ENCODE measurements at regions not wholly inside any gene's neighbourhood (a gene's known extent, or its start where the extent isn't known, plus 50 kb on each side); places are given as distances from the start of the nearest gene placed in this dataset.
"Not testable (repeated sequence)": the region's sequence is repeated elsewhere in the genome, so short reads cannot be mapped to it uniquely, and the experiment has no call there.

GRCh38 chr22:22960307-22960706 is 72.7 kb downstream of the IGLL5 start:
- WGBS (ENCODE audit: insufficient coverage), result 68% methylated on average over 1 of the region's 1 CpG
- peaks cover 6% of the 10 kb centered on the region for H3K27me3 ChIP-seq (ENCODE audit: control insufficient read depth, insufficient read depth, low read length)
- H3K27me3 Mint-ChIP-seq (ENCODE audit: low read depth in 2 of 2), result peaks cover 16 to 46% of the 10 kb centered on the region in 2 donors
- peaks cover 11% of the 10 kb centered on the region for H3K36me3 Mint-ChIP-seq
- no peaks in the 10 kb centered on the region for H3K36me3 ChIP-seq (ENCODE audit: control insufficient read depth, insufficient read depth, low read length)
- ATAC-seq, result no peak
- H3K4me1 Mint-ChIP-seq, result peaks cover 5% of the 10 kb centered on the region in 2 donors
- no peak overlapping the region for H3K27ac ChIP-seq (ENCODE audit: low read length)
- no peak for DNase-seq
- no peaks in the 10 kb centered on the region for H3K4me1 ChIP-seq (ENCODE audit: control insufficient read depth, insufficient read depth, low read length)
- no peak overlapping the region for H3K4me3 Mint-ChIP-seq
- H3K9me3 Mint-ChIP-seq, result peaks cover 0 to 4% of the 10 kb centered on the region in 2 donors
- no peaks in the 10 kb centered on the region for H3K9me3 ChIP-seq (ENCODE audit: control insufficient read depth, insufficient read depth, low read length)
- no peak for TF ChIP-seq CTCF (IDR thresholded peaks at IDR 0.05)
- H3K4me3 ChIP-seq (ENCODE audit: low read length), result no peak overlapping the region
- H3K27ac Mint-ChIP-seq, result no peak overlapping the region
- intact Hi-C loops (cut with micrococcal nuclease), result no loop called here

GRCh38 chr22:22961574-22961973 is 74.0 kb downstream of the IGLL5 start:
- no CpG with 5 or more reads among the region's 1 CpG for WGBS (ENCODE audit: insufficient coverage)
- intact Hi-C loops (cut with micrococcal nuclease), result no loop called here
- H3K27me3 Mint-ChIP-seq (ENCODE audit: low read depth in 2 of 2), result peaks cover 21 to 47% of the 10 kb centered on the region in 2 donors
- no peaks in the 10 kb centered on the region for H3K9me3 ChIP-seq (ENCODE audit: control insufficient read depth, insufficient read depth, low read length)
- no peaks in the 10 kb centered on the region for H3K4me1 Mint-ChIP-seq
- TF ChIP-seq CTCF (IDR thresholded peaks at IDR 0.05), result no peak
- peaks cover 11% of the 10 kb centered on the region for H3K27me3 ChIP-seq (ENCODE audit: control insufficient read depth, insufficient read depth, low read length)
- H3K4me3 ChIP-seq (ENCODE audit: low read length), result no peak overlapping the region
- DNase-seq, result no peak
- ATAC-seq, result no peak
- no peaks in the 10 kb centered on the region for H3K4me1 ChIP-seq (ENCODE audit: control insufficient read depth, insufficient read depth, low read length)
- no peak overlapping the region for H3K4me3 Mint-ChIP-seq
- peaks cover 11% of the 10 kb centered on the region for H3K36me3 Mint-ChIP-seq
- H3K36me3 ChIP-seq (ENCODE audit: control insufficient read depth, insufficient read depth, low read length), result no peaks in the 10 kb centered on the region
- no peak overlapping the region for H3K27ac ChIP-seq (ENCODE audit: low read length)
- peaks cover 0 to 4% of the 10 kb centered on the region in 2 donors for H3K9me3 Mint-ChIP-seq
- H3K27ac Mint-ChIP-seq, result no peak overlapping the region

GRCh38 chr22:22968366-22968765 is 80.8 kb downstream of the IGLL5 start:
- Histone ChIP-seq H3K27ac (ENCODE audit: low read length) (no peak overlapping the region), H3K36me3 (ENCODE audit: control insufficient read depth, insufficient read depth, low read length) (no peaks in the 10 kb centered on the region), H3K4me1 (ENCODE audit: control insufficient read depth, insufficient read depth, low read length) (no peaks in the 10 kb centered on the region), H3K27me3 (ENCODE audit: control insufficient read depth, insufficient read depth, low read length) (peaks cover 21% of the 10 kb centered on the region), H3K4me3 (ENCODE audit: low read length) (no peak overlapping the region), H3K9me3 (ENCODE audit: control insufficient read depth, insufficient read depth, low read length) (no peaks in the 10 kb centered on the region)
- Mint-ChIP-seq H3K4me1 (no peaks in the 10 kb centered on the region), H3K9me3 (no peaks in the 10 kb centered on the region), H3K27me3 (ENCODE audit: low read depth in 2 of 2) (peaks cover 54 to 68% of the 10 kb centered on the region in 2 donors), H3K4me3 (no peak overlapping the region), H3K36me3 (peaks cover 7% of the 10 kb centered on the region), H3K27ac (no peak overlapping the region)
- DNase-seq (no peak), ATAC-seq (no peak)
- WGBS (ENCODE audit: insufficient coverage), result 86% methylated on average over 1 of the region's 1 CpG
- intact Hi-C loops (cut with micrococcal nuclease), result no loop called here
- TF ChIP-seq CTCF (IDR thresholded peaks at IDR 0.05), result no peak

- H3K36me3 ChIP-seq (ENCODE audit: control insufficient read depth, insufficient read depth, low read length); DNase-seq; H3K4me1 Mint-ChIP-seq; H3K4me3 ChIP-seq (ENCODE audit: low read length); H3K27me3 ChIP-seq (ENCODE audit: control insufficient read depth, insufficient read depth, low read length); ATAC-seq; H3K4me1 ChIP-seq (ENCODE audit: control insufficient read depth, insufficient read depth, low read length); H3K9me3 Mint-ChIP-seq; intact Hi-C loops (cut with micrococcal nuclease); H3K9me3 ChIP-seq (ENCODE audit: control insufficient read depth, insufficient read depth, low read length); H3K27ac ChIP-seq (ENCODE audit: low read length); H3K27ac Mint-ChIP-seq; H3K4me3 Mint-ChIP-seq; H3K36me3 Mint-ChIP-seq: not testable (repeated sequence)
- H3K27me3 Mint-ChIP-seq (ENCODE audit: low read depth in 2 of 2), result peaks cover 39 to 58% of the 10 kb centered on the region in 2 donors
- WGBS (ENCODE audit: insufficient coverage), result 100% methylated on average over 3 of the region's 3 CpGs
Observed at GRCh38 chr22:22972605-22973004, 85.0 kb downstream of the IGLL5 start.

Measured in natural killer cell (primary cell).